Erythroblast (primary cell): ENCODE measurements at regions not wholly inside any gene's neighbourhood (a gene's known extent, or its start where the extent isn't known, plus 50 kb on each side); places are given as distances from the start of the nearest gene placed in this dataset.

ENCODE experiments used
- GATA1 ChIP-seq: IDR thresholded peaks from 2 replicates; pipeline ENCODE4 v1.6.1; 2011; ENCODE audit warnings: low read depth, mild to moderate bottlenecking, control low read depth, low read length, moderate library complexity
- POLR2A ChIP-seq: IDR thresholded peaks from 2 replicates; pipeline ENCODE4 v1.6.1; 2011; ENCODE audit warnings: mild to moderate bottlenecking, low read length

- TF ChIP-seq POLR2A (no peak), GATA1 (no peak)
Measured at GRCh38 chr4:82043809-82044137, 330.0 kb downstream of the HNRNPD start.
